HEK293 (cell line): ENCODE measurements at regions not wholly inside any gene's neighbourhood (a gene's known extent, or its start where the extent isn't known, plus 50 kb on each side); places are given as distances from the start of the nearest gene placed in this dataset.

Experiments used
- CTCF ChIA-PET: fragments of 350-600 bp; formaldehyde crosslinking; extraction: SDS; loops from one replicate; lab custom pipeline; 2021; ENCODE audit warnings: antibody characterized with exemption; lab: Yijun Ruan, JAX
- POLR2A ChIA-PET: fragments of 300-600 bp; formaldehyde crosslinking; extraction: SDS; loops from one replicate; lab custom pipeline; 2020; ENCODE audit warnings: antibody characterized with exemption, inconsistent platforms; lab: Yijun Ruan, JAX
- H3K27ac ChIP-seq: fragments of 200-500 bp; sonication (Bioruptor generic); 2 replicates; pipeline ENCODE4 v1.5.1; 2014; ENCODE audit warnings: low read depth, low read length, control low read depth, inconsistent platforms; ENCODE audit errors: extremely low read depth
- H3K36me3 ChIP-seq, 2 experiments: fragments of 200-500 bp in 1 of 2; sonication (Bioruptor generic) in 1 of 2; 1 replicate in 1 of 2; 2 replicates in 1 of 2; pipeline ENCODE4 v1.5.1; 2014 to 2017; ENCODE audit warnings: inconsistent platforms in 2 of 2, low read length in 2 of 2; ENCODE audit not compliant: control insufficient read depth in 2 of 2, insufficient read depth in 1 of 2
- H3K4me1 ChIP-seq: fragments of 200-500 bp; sonication (Bioruptor generic); 2 replicates; pipeline ENCODE4 v1.5.1; 2014; ENCODE audit warnings: mild to moderate bottlenecking, low read length, inconsistent platforms; ENCODE audit not compliant: control insufficient read depth, insufficient read depth
- H3K4me3 ChIP-seq: 2 replicates; pipeline ENCODE4 v1.5.1; 2011; ENCODE audit warnings: low read depth, mild to moderate bottlenecking, control low read depth, low read length, moderate library complexity
- H3K9me3 ChIP-seq: fragments of 200-500 bp; sonication (Bioruptor generic); 2 replicates; pipeline ENCODE4 v1.5.1; 2014; ENCODE audit warnings: low read depth, low read length, inconsistent platforms; ENCODE audit not compliant: control insufficient read depth, insufficient read depth
- EGR2 ChIP-seq: fragments of 450-650 bp; formaldehyde crosslinking; IDR thresholded peaks from 2 replicates; pipeline ENCODE4 v1.5.1; 2016; ENCODE audit warnings: low read depth, missing biosample characterization, missing genetic modification characterization
- GLIS1 ChIP-seq: fragments of 450-650 bp; formaldehyde crosslinking; IDR thresholded peaks from 2 replicates; pipeline ENCODE4 v1.5.1; 2016; ENCODE audit warnings: missing biosample characterization, missing genetic modification characterization
- GLIS2 ChIP-seq: fragments of 450-650 bp; formaldehyde crosslinking; IDR thresholded peaks from 2 replicates; pipeline ENCODE4 v1.5.1; 2016; ENCODE audit warnings: missing biosample characterization, missing genetic modification characterization
- KLF1 ChIP-seq: fragments of 450-650 bp; formaldehyde crosslinking; IDR thresholded peaks from 2 replicates; pipeline ENCODE4 v1.5.1; 2016; ENCODE audit warnings: missing biosample characterization, missing genetic modification characterization
- ZBTB48 ChIP-seq: fragments of 450-650 bp; formaldehyde crosslinking; IDR thresholded peaks from 2 replicates; pipeline ENCODE4 v1.5.1; 2016; ENCODE audit warnings: missing biosample characterization, missing genetic modification characterization
- ZNF112 ChIP-seq: fragments of 450-650 bp; formaldehyde crosslinking; IDR thresholded peaks from 2 replicates; pipeline ENCODE4 v1.5.0; 2017; ENCODE audit warnings: missing biosample characterization, missing genetic modification characterization
- ZNF121 ChIP-seq: fragments of 450-650 bp; formaldehyde crosslinking; IDR thresholded peaks from 2 replicates; pipeline ENCODE4 v1.5.1; 2016; ENCODE audit warnings: missing biosample characterization, missing genetic modification characterization
- ZNF133 ChIP-seq: fragments of 450-650 bp; formaldehyde crosslinking; IDR thresholded peaks from 2 replicates; pipeline ENCODE4 v1.5.1; 2016; ENCODE audit warnings: missing biosample characterization, missing genetic modification characterization
- ZNF266 ChIP-seq: fragments of 450-650 bp; formaldehyde crosslinking; IDR thresholded peaks from 2 replicates; pipeline ENCODE4 v1.5.1; 2016; ENCODE audit warnings: missing biosample characterization, missing genetic modification characterization, low read depth
- ZNF585B ChIP-seq: fragments of 450-650 bp; formaldehyde crosslinking; IDR thresholded peaks from 2 replicates; pipeline ENCODE4 v1.5.1; 2016; ENCODE audit warnings: missing biosample characterization, missing genetic modification characterization
- ZNF610 ChIP-seq: fragments of 450-650 bp; formaldehyde crosslinking; IDR thresholded peaks from 2 replicates; pipeline ENCODE4 v1.5.1; 2016; ENCODE audit warnings: missing biosample characterization, missing genetic modification characterization, borderline replicate concordance
- ZNF654 ChIP-seq: fragments of 450-650 bp; formaldehyde crosslinking; IDR thresholded peaks from 2 replicates; pipeline ENCODE4 v1.5.1; 2016; ENCODE audit warnings: low read depth, missing biosample characterization, missing genetic modification characterization
- ZNF658 ChIP-seq: fragments of 450-650 bp; formaldehyde crosslinking; IDR thresholded peaks from 2 replicates; pipeline ENCODE4; 2016; ENCODE audit warnings: missing biosample characterization, missing genetic modification characterization
- ZNF692 ChIP-seq: fragments of 450-650 bp; formaldehyde crosslinking; IDR thresholded peaks from 2 replicates; pipeline ENCODE4 v1.5.1; 2016; ENCODE audit warnings: missing biosample characterization, missing genetic modification characterization
- ZNF791 ChIP-seq: fragments of 450-650 bp; formaldehyde crosslinking; IDR thresholded peaks from 2 replicates; pipeline ENCODE4 v1.5.1; 2016; ENCODE audit warnings: missing biosample characterization, missing genetic modification characterization
- TF ChIP-seq, protein P1 (sequence below): fragments of 450-650 bp; formaldehyde crosslinking; IDR thresholded peaks from 2 replicates; pipeline ENCODE4 v1.5.1; 2016; ENCODE audit warnings: missing biosample characterization, missing genetic modification characterization
- TF ChIP-seq, protein P2 (sequence below): fragments of 450-650 bp; formaldehyde crosslinking; IDR thresholded peaks from 2 replicates; pipeline ENCODE4 v1.5.1; 2016; ENCODE audit warnings: missing biosample characterization, missing genetic modification characterization
- TF ChIP-seq, protein P3 (sequence below): fragments of 450-650 bp; formaldehyde crosslinking; IDR thresholded peaks from 2 replicates; pipeline ENCODE4 v1.5.1; 2016; ENCODE audit warnings: missing biosample characterization, missing genetic modification characterization, low read depth

DNA sequence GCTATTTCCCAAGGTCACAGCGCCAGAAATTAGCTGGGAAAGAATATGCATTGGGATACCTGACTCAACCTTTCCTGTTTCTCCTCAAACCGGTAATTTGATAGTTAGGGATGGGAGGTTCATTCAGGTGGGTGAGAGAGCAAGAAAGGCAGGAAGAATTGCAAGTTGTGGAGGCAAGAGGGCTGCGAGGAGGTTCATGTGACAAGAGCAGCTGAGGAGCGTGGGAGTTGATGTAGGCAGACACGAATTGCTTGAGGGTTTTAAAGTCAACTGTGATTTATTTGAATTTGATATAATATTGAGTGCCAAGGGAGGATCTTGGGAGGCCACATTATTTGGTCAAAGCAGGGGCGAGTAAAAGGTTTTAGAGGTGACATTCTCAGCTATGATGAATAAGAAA, 329.0 kb downstream of the STIM2 start (continued):
- TF ChIP-seq ZNF791 (tag by site-specific recombination) (no peak), ZNF654 (tag by site-specific recombination) (no peak), EGR2 (tag by site-specific recombination) (peak; percentile 72), ZNF610 (tag by site-specific recombination) (no peak), ZNF121 (no peak), GLIS2 (tag by site-specific recombination) (no peak), ZNF133 (tag by site-specific recombination) (no peak), GLIS1 (no peak), ZNF658 (no peak)
- TF ChIP-seq, protein P1, sequence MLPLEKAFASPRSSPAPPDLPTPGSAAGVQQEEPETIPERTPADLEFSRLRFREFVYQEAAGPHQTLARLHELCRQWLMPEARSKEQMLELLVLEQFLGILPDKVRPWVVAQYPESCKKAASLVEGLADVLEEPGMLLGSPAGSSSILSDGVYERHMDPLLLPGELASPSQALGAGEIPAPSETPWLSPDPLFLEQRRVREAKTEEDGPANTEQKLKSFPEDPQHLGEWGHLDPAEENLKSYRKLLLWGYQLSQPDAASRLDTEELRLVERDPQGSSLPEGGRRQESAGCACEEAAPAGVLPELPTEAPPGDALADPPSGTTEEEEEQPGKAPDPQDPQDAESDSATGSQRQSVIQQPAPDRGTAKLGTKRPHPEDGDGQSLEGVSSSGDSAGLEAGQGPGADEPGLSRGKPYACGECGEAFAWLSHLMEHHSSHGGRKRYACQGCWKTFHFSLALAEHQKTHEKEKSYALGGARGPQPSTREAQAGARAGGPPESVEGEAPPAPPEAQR (tag by site-specific recombination), result no peak

DNA sequence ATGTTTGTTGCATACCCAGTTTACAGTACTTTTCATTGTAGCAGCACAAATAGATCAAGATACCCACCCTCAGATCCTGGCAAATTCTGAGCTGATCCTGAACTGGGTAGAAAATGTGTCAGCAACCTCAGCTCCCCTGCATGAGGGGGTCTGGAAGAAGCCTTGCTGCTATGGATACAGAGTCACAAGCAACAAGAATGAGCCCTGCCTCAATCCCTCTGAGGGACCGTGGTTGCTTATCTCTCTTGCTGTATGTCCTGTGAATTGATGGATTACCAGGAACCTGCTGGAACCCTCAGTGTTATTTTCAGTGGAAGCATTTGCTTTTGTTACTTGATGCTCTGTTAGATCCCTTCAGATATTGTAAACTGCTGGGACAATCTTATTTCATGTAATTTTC, 331.0 kb downstream of the STIM2 start:
- H3K27ac ChIP-seq, result no peak overlapping the region
- POLR2A ChIA-PET, result no interaction called here
- CTCF ChIA-PET, result no interaction called here

GRCh38 chr4:27194599-27195176, 334.0 kb downstream of the STIM2 start:
- no peak overlapping the region for H3K27ac ChIP-seq
- H3K4me3 ChIP-seq, result no peak overlapping the region
- no peaks in the 10 kb centered on the region for H3K36me3 ChIP-seq
- H3K9me3 ChIP-seq, result no peaks in the 10 kb centered on the region
- H3K4me1 ChIP-seq, result no peaks in the 10 kb centered on the region
- ChIA-PET POLR2A (no interaction called here), CTCF (no interaction called here)
- TF ChIP-seq ZNF121 (no peak), ZNF266 (tag by site-specific recombination) (no peak), KLF1 (tag by site-specific recombination) (no peak), ZNF112 (tag by site-specific recombination) (no peak), ZNF585B (tag by site-specific recombination) (no peak), ZNF692 (tag by site-specific recombination) (no peak), ZBTB48 (tag by site-specific recombination) (no peak)
- TF ChIP-seq, protein P2, sequence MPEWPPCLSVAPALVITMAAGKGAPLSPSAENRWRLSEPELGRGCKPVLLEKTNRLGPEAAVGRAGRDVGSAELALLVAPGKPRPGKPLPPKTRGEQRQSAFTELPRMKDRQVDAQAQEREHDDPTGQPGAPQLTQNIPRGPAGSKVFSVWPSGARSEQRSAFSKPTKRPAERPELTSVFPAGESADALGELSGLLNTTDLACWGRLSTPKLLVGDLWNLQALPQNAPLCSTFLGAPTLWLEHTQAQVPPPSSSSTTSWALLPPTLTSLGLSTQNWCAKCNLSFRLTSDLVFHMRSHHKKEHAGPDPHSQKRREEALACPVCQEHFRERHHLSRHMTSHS (tag by site-specific recombination), result no peak

More for the DNA sequence above, 331.0 kb downstream of the STIM2 start:
- H3K36me3 ChIP-seq, result no peaks in the 10 kb centered on the region
- no peaks in the 10 kb centered on the region for H3K9me3 ChIP-seq
- H3K4me1 ChIP-seq, result no peaks in the 10 kb centered on the region
- TF ChIP-seq, protein P3, sequence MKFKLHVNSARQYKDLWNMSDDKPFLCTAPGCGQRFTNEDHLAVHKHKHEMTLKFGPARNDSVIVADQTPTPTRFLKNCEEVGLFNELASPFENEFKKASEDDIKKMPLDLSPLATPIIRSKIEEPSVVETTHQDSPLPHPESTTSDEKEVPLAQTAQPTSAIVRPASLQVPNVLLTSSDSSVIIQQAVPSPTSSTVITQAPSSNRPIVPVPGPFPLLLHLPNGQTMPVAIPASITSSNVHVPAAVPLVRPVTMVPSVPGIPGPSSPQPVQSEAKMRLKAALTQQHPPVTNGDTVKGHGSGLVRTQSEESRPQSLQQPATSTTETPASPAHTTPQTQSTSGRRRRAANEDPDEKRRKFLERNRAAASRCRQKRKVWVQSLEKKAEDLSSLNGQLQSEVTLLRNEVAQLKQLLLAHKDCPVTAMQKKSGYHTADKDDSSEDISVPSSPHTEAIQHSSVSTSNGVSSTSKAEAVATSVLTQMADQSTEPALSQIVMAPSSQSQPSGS (tag by site-specific recombination), result no peak
- H3K4me3 ChIP-seq, result no peak overlapping the region
